ENCODE measurements at regions not wholly inside any gene's neighbourhood (a gene's known extent, or its start where the extent isn't known, plus 50 kb on each side); places are given as distances from the start of the nearest gene placed in this dataset.

GRCh38 chr3:21991061-21991460, 240.1 kb upstream of the ZNF385D start:
- TF ChIP-seq CTCF (IDR thresholded peaks at IDR 0.05; ENCODE audit: insufficient read depth, low read length, poor library complexity, severe bottlenecking) (no peak), EZH2phosphoT487 (conservative IDR thresholded peaks at IDR 0.05; ENCODE audit: low read length) (no peak)
